Prostate gland (tissue), 2 donors: ENCODE measurements at regions not wholly inside any gene's neighbourhood (a gene's known extent, or its start where the extent isn't known, plus 50 kb on each side); places are given as distances from the start of the nearest gene placed in this dataset.

Experiments
- POLR2A ChIP-seq: fragments of 450-650 bp; IDR thresholded peaks from one replicate; pipeline ENCODE4 v1.6.1; 2016; ENCODE audit warnings: antibody characterized with exemption, mild to moderate bottlenecking
- TF ChIP-seq, protein P1 (sequence below), 4 experiments: fragments of 200-600 bp in 2 of 4; fragments of 450-650 bp in 2 of 4; sonication (generic) in 2 of 4; IDR thresholded peaks; 1 replicate in 3 of 4; 2 replicates in 1 of 4; pipeline ENCODE4 v1.5.1; 2016 to 2019; ENCODE audit warnings: antibody characterized with exemption in 4 of 4, mild to moderate bottlenecking in 2 of 4, moderate library complexity in 2 of 4

- TF ChIP-seq, protein P1, sequence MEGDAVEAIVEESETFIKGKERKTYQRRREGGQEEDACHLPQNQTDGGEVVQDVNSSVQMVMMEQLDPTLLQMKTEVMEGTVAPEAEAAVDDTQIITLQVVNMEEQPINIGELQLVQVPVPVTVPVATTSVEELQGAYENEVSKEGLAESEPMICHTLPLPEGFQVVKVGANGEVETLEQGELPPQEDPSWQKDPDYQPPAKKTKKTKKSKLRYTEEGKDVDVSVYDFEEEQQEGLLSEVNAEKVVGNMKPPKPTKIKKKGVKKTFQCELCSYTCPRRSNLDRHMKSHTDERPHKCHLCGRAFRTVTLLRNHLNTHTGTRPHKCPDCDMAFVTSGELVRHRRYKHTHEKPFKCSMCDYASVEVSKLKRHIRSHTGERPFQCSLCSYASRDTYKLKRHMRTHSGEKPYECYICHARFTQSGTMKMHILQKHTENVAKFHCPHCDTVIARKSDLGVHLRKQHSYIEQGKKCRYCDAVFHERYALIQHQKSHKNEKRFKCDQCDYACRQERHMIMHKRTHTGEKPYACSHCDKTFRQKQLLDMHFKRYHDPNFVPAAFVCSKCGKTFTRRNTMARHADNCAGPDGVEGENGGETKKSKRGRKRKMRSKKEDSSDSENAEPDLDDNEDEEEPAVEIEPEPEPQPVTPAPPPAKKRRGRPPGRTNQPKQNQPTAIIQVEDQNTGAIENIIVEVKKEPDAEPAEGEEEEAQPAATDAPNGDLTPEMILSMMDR (IDR thresholded peaks at IDR 0.05), result no peak
- no peak for TF ChIP-seq POLR2A
Observed at GRCh38 chr10:128491686-128492085, 365.5 kb upstream of the MKI67 start.
